Mesendoderm (in vitro differentiated cells): ENCODE measurements at regions not wholly inside any gene's neighbourhood (a gene's known extent, or its start where the extent isn't known, plus 50 kb on each side); places are given as distances from the start of the nearest gene placed in this dataset.
"Not testable (repeated sequence)": the region's sequence is repeated elsewhere in the genome, so short reads cannot be mapped to it uniquely, and the experiment has no call there.

ENCODE experiments used
- DNase-seq: peaks from one replicate; pipeline ENCODE4 v3.0.0; 2013
- H2AK5ac ChIP-seq: 2 replicates; pipeline ENCODE4 v1.6.1; 2013; ENCODE audit warnings: low read length, inconsistent platforms
- H2BK120ac ChIP-seq: 2 replicates; pipeline ENCODE4 v1.6.1; 2013; ENCODE audit warnings: low read depth, mild to moderate bottlenecking, low read length, moderate library complexity, mixed read lengths
- H2BK15ac ChIP-seq: replicated peaks from 2 replicates; pipeline ENCODE4 v1.6.1; 2013; ENCODE audit warnings: low read depth, mild to moderate bottlenecking, moderate library complexity
- H2BK5ac ChIP-seq: 2 replicates; pipeline ENCODE4 v1.6.1; 2013; ENCODE audit warnings: low read length, inconsistent platforms
- H3K18ac ChIP-seq: 2 replicates; pipeline ENCODE4 v1.6.1; 2013; ENCODE audit warnings: mild to moderate bottlenecking, low read length, mixed read lengths
- H3K23ac ChIP-seq: one replicate; pipeline ENCODE4 v1.6.1; 2013; ENCODE audit warnings: low read length
- H3K27ac ChIP-seq: 2 replicates; pipeline ENCODE4 v1.5.1; 2013; ENCODE audit warnings: low read depth, mild to moderate bottlenecking, inconsistent platforms, low read length, moderate library complexity
- H3K27me3 ChIP-seq: 2 replicates; pipeline ENCODE4 v1.6.1; 2013; ENCODE audit warnings: low read length, control low read depth, mild to moderate bottlenecking, inconsistent platforms; ENCODE audit not compliant: insufficient read depth, poor library complexity
- H3K36me3 ChIP-seq: 2 replicates; pipeline ENCODE4 v1.6.1; 2013; ENCODE audit warnings: low read length, inconsistent platforms; ENCODE audit not compliant: control insufficient read depth, insufficient read depth
- H3K4ac ChIP-seq: one replicate; pipeline ENCODE4 v1.6.1; 2013; ENCODE audit warnings: low read depth, mild to moderate bottlenecking, low read length, moderate library complexity
- H3K4me1 ChIP-seq: 2 replicates; pipeline ENCODE4 v1.6.1; 2013; ENCODE audit warnings: low read depth, low read length, inconsistent platforms; ENCODE audit not compliant: control insufficient read depth
- H3K4me2 ChIP-seq: 2 replicates; pipeline ENCODE4 v1.6.1; 2013; ENCODE audit warnings: low read length
- H3K4me3 ChIP-seq: 2 replicates; pipeline ENCODE4 v1.5.1; 2013; ENCODE audit warnings: mild to moderate bottlenecking, low read length
- H3K56ac ChIP-seq: one replicate; pipeline ENCODE4 v1.6.1; 2013; ENCODE audit warnings: low read length
- H3K79me1 ChIP-seq: 2 replicates; pipeline ENCODE4 v1.6.1; 2013; ENCODE audit warnings: low read length, inconsistent platforms
- H3K79me2 ChIP-seq: 2 replicates; pipeline ENCODE4 v1.6.1; 2013; ENCODE audit warnings: mild to moderate bottlenecking, low read length; ENCODE audit not compliant: control insufficient read depth, insufficient read depth
- H3K9ac ChIP-seq: 2 replicates; pipeline ENCODE4 v1.6.1; 2013; ENCODE audit warnings: low read length, inconsistent platforms
- H4K5ac ChIP-seq: one replicate; pipeline ENCODE4 v1.6.1; 2013; ENCODE audit warnings: low read length
- H4K8ac ChIP-seq: one replicate; pipeline ENCODE4 v1.6.1; 2013; ENCODE audit warnings: low read depth, mild to moderate bottlenecking, control low read depth, low read length, moderate library complexity
- WGBS: extraction: QIAGEN DNeasy Blood & Tissue Kit; methylation state at CpG from one replicate; pipeline ENCODE4 v1.1.7; 2013; ENCODE audit warnings: low lambda C conversion rate, missing lambda C conversion rate; ENCODE audit not compliant: insufficient coverage; ENCODE audit errors: extremely low coverage; 5-methylcytosine and 5-hydroxymethylcytosine counted together

- WGBS: no CpG with 5 or more reads among the region's 4 CpGs
- not testable (repeated sequence) for H2BK120ac ChIP-seq, H4K8ac ChIP-seq, H3K23ac ChIP-seq, H3K4me1 ChIP-seq, H3K9ac ChIP-seq, H3K27me3 ChIP-seq, H3K36me3 ChIP-seq, H3K79me1 ChIP-seq, H3K4ac ChIP-seq, H3K27ac ChIP-seq, H3K79me2 ChIP-seq, H2BK15ac ChIP-seq, H2AK5ac ChIP-seq, H3K4me2 ChIP-seq, DNase-seq, H2BK5ac ChIP-seq, H4K5ac ChIP-seq, H3K18ac ChIP-seq, H3K4me3 ChIP-seq, H3K56ac ChIP-seq
These were observed 288.7 kb downstream of the CXCL12 start for GRCh38 chr10:44096217-44096616.

GRCh38 chr10:44089671-44090070, 295.2 kb downstream of the CXCL12 start:
- no peak for DNase-seq
- Histone ChIP-seq H3K79me2 (no peaks in the 10 kb centered on the region), H4K8ac (no peak overlapping the region), H2BK5ac (no peak overlapping the region), H3K27ac (no peak overlapping the region), H3K4me3 (no peak overlapping the region), H3K56ac (no peak overlapping the region), H4K5ac (no peak overlapping the region), H3K36me3 (no peaks in the 10 kb centered on the region), H2AK5ac (no peak overlapping the region), H2BK15ac (no peak overlapping the region), H3K4ac (no peak overlapping the region), H2BK120ac (no peak overlapping the region), H3K27me3 (no peaks in the 10 kb centered on the region), H3K79me1 (no peaks in the 10 kb centered on the region), H3K4me2 (no peak overlapping the region), H3K4me1 (no peaks in the 10 kb centered on the region), H3K9ac (no peak overlapping the region), H3K23ac (no peak overlapping the region), H3K18ac (no peak overlapping the region)
- no CpG with 5 or more reads among the region's 1 CpG for WGBS

GRCh38 chr10:44087403-44087802, 297.5 kb downstream of the CXCL12 start:
- no peak overlapping the region for H4K8ac ChIP-seq
- no peak overlapping the region for H2AK5ac ChIP-seq
- no peak overlapping the region for H4K5ac ChIP-seq
- H3K18ac ChIP-seq: no peak overlapping the region
- H3K27me3 ChIP-seq: no peaks in the 10 kb centered on the region
- H3K56ac ChIP-seq: no peak overlapping the region
- H3K4me2 ChIP-seq: no peak overlapping the region
- no peaks in the 10 kb centered on the region for H3K79me2 ChIP-seq
- no peak overlapping the region for H2BK15ac ChIP-seq
- H2BK120ac ChIP-seq: no peak overlapping the region
- H3K79me1 ChIP-seq: no peaks in the 10 kb centered on the region
- no peak overlapping the region for H3K4ac ChIP-seq
- no peak overlapping the region for H3K27ac ChIP-seq
- no peaks in the 10 kb centered on the region for H3K36me3 ChIP-seq
- H3K9ac ChIP-seq: no peak overlapping the region
- no peak for DNase-seq
- H3K4me3 ChIP-seq: no peak overlapping the region
- H2BK5ac ChIP-seq: no peak overlapping the region
- H3K23ac ChIP-seq: no peak overlapping the region
- no peaks in the 10 kb centered on the region for H3K4me1 ChIP-seq

- H3K4me1 ChIP-seq: no peaks in the 10 kb centered on the region
- H3K79me2 ChIP-seq: no peaks in the 10 kb centered on the region
- H3K4me2 ChIP-seq: no peak overlapping the region
- H3K27me3 ChIP-seq: no peaks in the 10 kb centered on the region
- H3K23ac ChIP-seq: no peak overlapping the region
- H3K27ac ChIP-seq: no peak overlapping the region
- H3K36me3 ChIP-seq: no peaks in the 10 kb centered on the region
- H2BK120ac ChIP-seq: no peak overlapping the region
- no CpG with 5 or more reads among the region's 3 CpGs for whole genome bisulfite sequencing
- no peak overlapping the region for H4K8ac ChIP-seq
- H2BK15ac ChIP-seq: no peak overlapping the region
- H2BK5ac ChIP-seq: no peak overlapping the region
- no peak overlapping the region for H3K56ac ChIP-seq
- H3K18ac ChIP-seq: no peak overlapping the region
- H3K9ac ChIP-seq: no peak overlapping the region
- peak; percentile 60 for DNase-seq
- H3K4ac ChIP-seq: no peak overlapping the region
- no peak overlapping the region for H2AK5ac ChIP-seq
- no peak overlapping the region for H3K4me3 ChIP-seq
- no peaks in the 10 kb centered on the region for H3K79me1 ChIP-seq
- no peak overlapping the region for H4K5ac ChIP-seq
These were observed 301.0 kb downstream of the CXCL12 start for GRCh38 chr10:44083719-44084400.

- Histone ChIP-seq H3K4ac (no peak overlapping the region), H2BK120ac (no peak overlapping the region), H2BK5ac (no peak overlapping the region), H3K23ac (no peak overlapping the region), H3K79me1 (no peaks in the 10 kb centered on the region), H3K4me2 (no peak overlapping the region), H3K9ac (no peak overlapping the region), H3K27ac (no peak overlapping the region), H4K8ac (no peak overlapping the region), H3K36me3 (no peaks in the 10 kb centered on the region), H4K5ac (no peak overlapping the region), H3K56ac (no peak overlapping the region), H3K4me1 (no peaks in the 10 kb centered on the region), H2BK15ac (no peak overlapping the region), H2AK5ac (no peak overlapping the region), H3K27me3 (no peaks in the 10 kb centered on the region), H3K4me3 (no peak overlapping the region), H3K18ac (no peak overlapping the region), H3K79me2 (no peaks in the 10 kb centered on the region)
- WGBS: no CpG with 5 or more reads among the region's 2 CpGs
- no peak for DNase-seq
These were observed 313.4 kb downstream of the CXCL12 start for GRCh38 chr10:44071479-44071878.

- Histone ChIP-seq H3K23ac (no peak overlapping the region), H3K79me2 (no peaks in the 10 kb centered on the region), H3K36me3 (no peaks in the 10 kb centered on the region), H2BK5ac (no peak overlapping the region), H3K27ac (no peak overlapping the region), H2BK15ac (no peak overlapping the region), H3K79me1 (no peaks in the 10 kb centered on the region), H2BK120ac (no peak overlapping the region), H3K4me3 (no peak overlapping the region), H3K56ac (no peak overlapping the region), H3K4me2 (no peak overlapping the region), H3K4me1 (no peaks in the 10 kb centered on the region), H3K4ac (no peak overlapping the region), H3K18ac (no peak overlapping the region), H3K27me3 (no peaks in the 10 kb centered on the region), H3K9ac (no peak overlapping the region), H2AK5ac (no peak overlapping the region), H4K8ac (no peak overlapping the region), H4K5ac (no peak overlapping the region)
- DNase-seq: no peak
- no CpG with 5 or more reads among the region's 5 CpGs for WGBS
These were observed 314.6 kb downstream of the CXCL12 start for GRCh38 chr10:44070282-44070681.
